ENCODE measurements at regions not wholly inside any gene's neighbourhood (a gene's known extent, or its start where the extent isn't known, plus 50 kb on each side); places are given as distances from the start of the nearest gene placed in this dataset.

DNA sequence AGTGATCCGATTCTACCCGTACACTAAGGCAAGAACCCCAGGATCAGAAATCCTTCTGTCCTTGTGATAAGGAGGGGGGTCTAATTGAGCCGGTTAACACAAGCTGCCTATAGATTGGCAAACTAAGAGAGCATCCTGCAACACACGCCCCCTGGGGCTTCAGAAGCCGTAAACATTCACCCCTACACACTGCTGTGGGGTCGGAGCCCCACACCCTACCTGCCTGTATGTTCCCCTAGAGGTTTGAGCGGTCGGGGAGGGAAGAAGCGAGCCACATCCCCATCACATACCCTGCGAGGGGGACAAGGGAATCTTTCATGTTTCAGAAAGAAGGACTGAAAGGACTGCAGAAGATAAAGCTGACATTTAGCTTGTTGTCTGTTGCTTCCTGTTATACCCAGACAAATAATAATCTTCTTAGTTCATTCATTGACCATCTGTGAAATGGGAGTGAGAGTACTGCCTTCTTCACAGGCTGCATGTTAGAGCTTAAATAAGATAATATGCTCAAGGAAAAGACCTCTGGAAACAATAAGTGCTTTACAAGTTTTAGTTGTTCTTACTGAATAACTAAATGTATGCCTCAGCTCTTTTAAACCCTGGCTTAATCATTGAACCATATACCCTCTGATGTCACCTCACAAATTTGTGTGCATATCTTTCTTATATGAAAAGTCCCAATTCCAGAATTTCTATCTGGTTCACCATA lies 74.2 kb upstream of the RNF217 start:
- TF ChIP-seq CTCF (IDR thresholded peaks at IDR 0.05; ENCODE audit: insufficient read depth, low read depth, low read length), result no peak
- DNase-seq (ENCODE audit: low read depth), result no peak
- no peak overlapping the region for H3K4me3 ChIP-seq (ENCODE audit: low read depth, low read length)

DNA sequence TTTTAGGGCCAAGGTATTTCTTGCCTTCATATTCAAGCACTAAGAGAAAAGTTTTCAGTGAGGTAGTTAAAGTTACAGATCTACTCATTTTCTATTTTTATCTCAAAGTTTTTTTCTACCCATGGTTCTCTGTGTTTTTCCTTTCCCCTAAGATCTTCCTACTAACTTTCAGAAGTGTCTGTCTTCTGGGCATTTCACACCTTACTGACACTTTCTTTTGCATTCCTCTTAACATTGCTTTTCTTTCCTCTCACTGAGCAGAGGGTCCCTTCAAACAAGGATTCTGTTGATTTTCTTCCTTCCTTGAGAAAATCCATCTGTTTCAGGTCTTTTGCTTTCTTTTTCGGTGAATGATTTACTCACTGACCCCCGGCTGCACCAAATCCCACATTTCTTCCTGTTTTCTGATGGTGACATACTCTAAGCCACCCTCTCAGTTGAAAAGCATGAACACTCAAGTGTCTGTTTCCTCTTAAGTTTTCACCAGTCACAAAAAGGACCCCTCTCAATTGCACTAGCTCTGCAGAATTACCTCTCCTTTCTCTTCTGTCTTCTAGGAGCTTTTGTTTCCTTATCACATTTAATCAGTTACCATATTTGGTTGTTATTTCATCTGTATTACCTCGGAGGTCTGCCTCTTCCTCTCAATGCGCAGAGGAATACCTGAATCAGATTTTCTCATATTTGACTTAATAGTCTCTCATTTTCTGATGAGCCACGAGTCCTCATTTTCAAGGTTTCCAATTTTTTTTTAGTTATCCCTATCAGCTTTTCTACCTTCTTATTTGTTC lies 73.5 kb upstream of the RNF217 start:
- TF ChIP-seq CTCF (IDR thresholded peaks at IDR 0.05; ENCODE audit: insufficient read depth, low read depth, low read length), result no peak
- DNase-seq (ENCODE audit: low read depth), result no peak
- no peak overlapping the region for H3K4me3 ChIP-seq (ENCODE audit: low read depth, low read length)

GRCh38 chr6:124901084-124901483 lies 61.2 kb upstream of the RNF217 start:
- no peak overlapping the region for H3K4me3 ChIP-seq (ENCODE audit: low read depth, low read length)
- no peak for DNase-seq (ENCODE audit: low read depth)
- no peak for TF ChIP-seq CTCF (IDR thresholded peaks at IDR 0.05; ENCODE audit: insufficient read depth, low read depth, low read length)

DNA sequence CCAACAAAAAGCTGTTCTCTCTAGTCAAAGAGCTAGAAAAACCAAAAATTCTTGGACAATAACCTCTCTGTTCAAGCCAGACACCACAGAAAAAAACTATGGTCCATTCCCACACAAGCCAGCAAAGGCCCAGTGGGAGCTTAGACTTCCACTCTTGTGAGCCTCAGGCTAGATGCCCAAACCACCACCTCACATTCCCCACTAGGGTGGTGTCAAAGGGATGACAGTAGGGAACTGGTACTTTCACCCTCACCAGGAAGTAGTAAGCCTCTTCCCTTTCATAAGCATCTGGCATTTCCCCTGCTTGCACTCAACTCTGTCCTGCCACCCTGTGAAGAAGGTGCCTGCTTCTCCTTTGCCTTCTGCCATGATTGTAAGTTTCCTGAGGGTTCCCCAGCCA lies 58.4 kb upstream of the RNF217 start:
- no peak for DNase-seq (ENCODE audit: low read depth)
- no peak overlapping the region for H3K4me3 ChIP-seq (ENCODE audit: low read depth, low read length)
- TF ChIP-seq CTCF (IDR thresholded peaks at IDR 0.05; ENCODE audit: insufficient read depth, low read depth, low read length), result no peak

- no peak for TF ChIP-seq CTCF (IDR thresholded peaks at IDR 0.05; ENCODE audit: insufficient read depth, low read depth, low read length)
- H3K4me3 ChIP-seq (ENCODE audit: low read depth, low read length), result no peak overlapping the region
- no peak for DNase-seq (ENCODE audit: low read depth)
Observed at GRCh38 chr6:124907596-124907995, 54.6 kb upstream of the RNF217 start.

Data from fibroblast of villous mesenchyme (primary cell).